Renal cortical epithelial cell (primary cell): ENCODE measurements at regions not wholly inside any gene's neighbourhood (a gene's known extent, or its start where the extent isn't known, plus 50 kb on each side); places are given as distances from the start of the nearest gene placed in this dataset.
"Not testable (repeated sequence)": the region's sequence is repeated elsewhere in the genome, so short reads cannot be mapped to it uniquely, and the experiment has no call there.

Source experiments
- DNase-seq: peaks from one replicate; pipeline ENCODE4 v3.0.0-alpha.2; 2011; ENCODE audit warnings: low read depth

GRCh38 chr2:143873886-143874285, 646.0 kb downstream of the ZEB2 start:
- no peak for DNase-seq

- DNase-seq: no peak
These were observed 649.2 kb downstream of the ZEB2 start for GRCh38 chr2:143870696-143871095.

- DNase-seq: no peak
These were observed 662.9 kb downstream of the ZEB2 start for GRCh38 chr2:143856978-143857377.

GRCh38 chr2:143852759-143853158, 667.2 kb downstream of the ZEB2 start:
- no peak for DNase-seq

- DNase-seq: no peak
These were observed 669.8 kb downstream of the ZEB2 start for GRCh38 chr2:143850084-143850483.

GRCh38 chr2:143847257-143847656, 672.7 kb downstream of the ZEB2 start:
- no peak for DNase-seq

- DNase-seq: no peak
These were observed 674.9 kb downstream of the ZEB2 start for GRCh38 chr2:143844986-143845385.

GRCh38 chr2:143843686-143844085, 676.2 kb downstream of the ZEB2 start:
- DNase-seq: no peak

- DNase-seq: no peak
These were observed 677.1 kb downstream of the ZEB2 start for GRCh38 chr2:143842836-143843235.

GRCh38 chr2:143841935-143842334, 678.0 kb downstream of the ZEB2 start:
- no peak for DNase-seq

- no peak for DNase-seq
These were observed 679.3 kb downstream of the ZEB2 start for GRCh38 chr2:143840601-143841000.

- no peak for DNase-seq
These were observed 679.7 kb downstream of the ZEB2 start for GRCh38 chr2:143840194-143840593.

GRCh38 chr2:143839456-143839855, 680.5 kb downstream of the ZEB2 start:
- DNase-seq: no peak

- not testable (repeated sequence) for DNase-seq
These were observed 682.9 kb downstream of the ZEB2 start for GRCh38 chr2:143837055-143837454.

- DNase-seq: no peak
These were observed 684.4 kb downstream of the ZEB2 start for GRCh38 chr2:143835481-143835880.

- DNase-seq: no peak
These were observed 686.8 kb downstream of the ZEB2 start for GRCh38 chr2:143833015-143833660.

GRCh38 chr2:143830476-143830875, 689.4 kb downstream of the ZEB2 start:
- DNase-seq: no peak

GRCh38 chr2:143828763-143829537, 691.0 kb downstream of the ZEB2 start:
- no peak for DNase-seq

GRCh38 chr2:143824791-143825190, 695.1 kb downstream of the ZEB2 start:
- no peak for DNase-seq

- no peak for DNase-seq
These were observed 694.7 kb downstream of the ARHGAP15 start for GRCh38 chr2:143823876-143824275.

GRCh38 chr2:143823296-143823695, 694.1 kb downstream of the ARHGAP15 start:
- no peak for DNase-seq

GRCh38 chr2:143822736-143823135, 693.5 kb downstream of the ARHGAP15 start:
- no peak for DNase-seq

GRCh38 chr2:143819764-143820163, 690.5 kb downstream of the ARHGAP15 start:
- DNase-seq: no peak
